Common myeloid progenitor, CD34-positive (primary cell): ENCODE measurements at regions not wholly inside any gene's neighbourhood (a gene's known extent, or its start where the extent isn't known, plus 50 kb on each side); places are given as distances from the start of the nearest gene placed in this dataset.
A peak's percentile ranks its signal among the peaks of the same experiment; 100 is the strongest.

Experiments used
- CTCF ChIA-PET: fragments of 350-600 bp; sonication (Branson Sonifier 250); formaldehyde crosslinking; loops from one replicate; lab custom pipeline; 2021; ENCODE audit warnings: antibody characterized with exemption; lab: Charles Lee
- POLR2A ChIA-PET: fragments of 350-600 bp; sonication (Branson Sonifier 250); formaldehyde crosslinking; loops from one replicate; lab custom pipeline; 2021; ENCODE audit warnings: antibody characterized with exemption; lab: Charles Lee
- DNase-seq, 3 donors: peaks; one replicate each; pipeline versions ENCODE4 v3.0.0 to v3.0.0-alpha.2; 2013
- H3K27ac ChIP-seq, 2 experiments: 1 replicate in 1 of 2; 2 replicates in 1 of 2; pipeline ENCODE4 v1.7.0; 2013; ENCODE audit warnings: inconsistent platforms in 2 of 2, low read length in 2 of 2, mild to moderate bottlenecking in 2 of 2, low read depth in 1 of 2, moderate library complexity in 1 of 2; ENCODE audit not compliant: severe bottlenecking in 2 of 2, insufficient read depth in 1 of 2, poor library complexity in 1 of 2
- H3K27me3 ChIP-seq, 5 experiments: replicated peaks in 2 of 5; 1 replicate in 3 of 5; 2 replicates in 2 of 5; pipeline versions ENCODE4 v1.6.1 to v1.7.0; 2013; ENCODE audit warnings: low read length in 4 of 5, mild to moderate bottlenecking in 2 of 5, moderate library complexity in 2 of 5, inconsistent platforms in 1 of 5; ENCODE audit not compliant: insufficient read depth in 5 of 5, control insufficient read depth in 4 of 5
- H3K36me3 ChIP-seq, 4 experiments: 1 replicate in 2 of 4; 2 replicates in 2 of 4; pipeline versions ENCODE4 v1.6.1 to v1.7.0; 2013; ENCODE audit warnings: low read length in 3 of 4, control low read depth in 1 of 4, mild to moderate bottlenecking in 1 of 4; ENCODE audit not compliant: control insufficient read depth in 4 of 4, insufficient read depth in 4 of 4
- H3K4me1 ChIP-seq, 4 experiments: 1 replicate in 3 of 4; 2 replicates in 1 of 4; pipeline versions ENCODE4 v1.6.1 to v1.7.1; 2013; ENCODE audit warnings: low read length in 3 of 4, mild to moderate bottlenecking in 3 of 4, control low read depth in 1 of 4, inconsistent platforms in 1 of 4, moderate library complexity in 1 of 4; ENCODE audit not compliant: control insufficient read depth in 4 of 4, insufficient read depth in 4 of 4; ENCODE audit errors: control extremely low read depth in 1 of 4
- H3K4me3 ChIP-seq, 7 experiments: 1 replicate in 4 of 7; 2 replicates in 3 of 7; pipeline versions ENCODE4 v1.5.1 to v1.7.0; 2013; ENCODE audit warnings: mild to moderate bottlenecking in 7 of 7, low read length in 6 of 7, moderate library complexity in 6 of 7, inconsistent platforms in 2 of 7, low read depth in 2 of 7, control low read depth in 1 of 7; ENCODE audit not compliant: insufficient read depth in 4 of 7, control insufficient read depth in 1 of 7; ENCODE audit errors: extremely low read depth in 1 of 7
- H3K9me3 ChIP-seq, 5 experiments: 1 replicate in 4 of 5; 2 replicates in 1 of 5; pipeline versions ENCODE4 v1.6.1 to v1.7.1; 2013; ENCODE audit warnings: low read length in 4 of 5, mild to moderate bottlenecking in 2 of 5, inconsistent platforms in 1 of 5, low read depth in 1 of 5, moderate library complexity in 1 of 5; ENCODE audit not compliant: control insufficient read depth in 4 of 5, insufficient read depth in 2 of 5; ENCODE audit errors: control extremely low read depth in 1 of 5
- WGBS: methylation state at CpG from one replicate; pipeline ENCODE4 v1.1.5; 2013; ENCODE audit not compliant: insufficient coverage; 5-methylcytosine and 5-hydroxymethylcytosine counted together

DNA sequence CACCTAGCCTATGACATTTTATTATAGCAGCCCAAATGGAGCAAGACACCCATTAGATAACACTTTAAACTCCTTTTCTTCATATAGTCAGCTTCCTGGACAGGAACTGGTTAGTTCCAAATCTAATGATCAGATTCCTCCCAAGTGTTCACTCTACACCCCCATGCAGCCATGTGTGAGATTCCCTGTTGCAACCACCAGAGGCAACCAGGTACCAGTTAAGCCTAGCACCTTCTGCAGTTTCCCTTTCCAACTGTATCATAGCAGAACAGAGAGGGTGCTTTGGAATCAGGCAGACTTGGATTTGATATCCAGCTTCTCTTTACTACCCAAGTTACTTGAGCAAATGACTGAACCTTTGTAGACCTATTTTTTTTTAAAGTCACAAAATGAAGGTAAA lies 296.6 kb upstream of the PCSK5 start:
- ChIA-PET CTCF (no interaction called here), POLR2A (no interaction called here)
- no peak for DNase-seq
- no peaks in the 10 kb centered on the region for H3K36me3 ChIP-seq
- H3K4me1 ChIP-seq, result peaks cover 0 to 3% (median 0%) of the 10 kb centered on the region in 4 experiments
- no peaks in the 10 kb centered on the region for H3K9me3 ChIP-seq
- H3K27ac ChIP-seq, result no peak overlapping the region
- H3K27me3 ChIP-seq, result no peaks in the 10 kb centered on the region
- no peak overlapping the region for H3K4me3 ChIP-seq

DNA sequence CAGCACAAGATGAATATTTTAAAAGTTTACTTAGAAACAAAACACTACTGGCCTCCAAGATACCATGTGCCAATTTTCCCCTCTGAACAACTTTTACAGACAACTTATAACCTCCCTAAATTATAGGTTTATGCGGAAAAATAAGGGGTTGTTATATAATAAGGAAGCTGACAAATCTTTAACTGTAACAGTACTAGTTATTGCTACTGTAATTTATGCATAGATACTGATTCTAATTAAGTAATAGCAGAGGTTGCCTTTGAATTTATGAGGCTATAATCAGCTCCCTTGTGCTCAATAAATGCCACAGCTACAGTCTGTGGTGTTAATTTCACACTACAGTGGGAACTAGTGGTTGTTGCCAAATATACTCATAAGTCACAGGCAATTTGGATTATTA lies 291.3 kb upstream of the PCSK5 start:
- no peaks in the 10 kb centered on the region for H3K27me3 ChIP-seq
- no peaks in the 10 kb centered on the region for H3K9me3 ChIP-seq
- peaks cover 0 to 4% (median 0%) of the 10 kb centered on the region in 4 experiments for H3K4me1 ChIP-seq
- no peak overlapping the region for H3K27ac ChIP-seq
- no peak overlapping the region for H3K4me3 ChIP-seq
- ChIA-PET POLR2A (no interaction called here), CTCF (interaction anchor here (1.4 to 2.5 kb wide), 2 partner anchors 255 to 256 kb away, joined by 4 to 7 read pairs; no protein-coding TSS in a partner anchor)
- DNase-seq, result no peak
- no CpG with 5 or more reads among the region's 1 CpG for WGBS
- no peaks in the 10 kb centered on the region for H3K36me3 ChIP-seq

- CTCF ChIA-PET, result interaction anchor here (0.6 to 2.5 kb wide), 2 partner anchors 14 to 254 kb away, joined by 3 to 7 read pairs; no protein-coding TSS in a partner anchor
- 93% methylated on average over 2 of the region's 2 CpGs for WGBS
Observed at GRCh38 chr9:75601280-75601679, 289.2 kb upstream of the PCSK5 start.

GRCh38 chr9:75602060-75602459 lies 288.4 kb upstream of the PCSK5 start:
- H3K4me1 ChIP-seq, result peaks cover 0 to 18% (median 6%) of the 10 kb centered on the region in 4 experiments
- no peaks in the 10 kb centered on the region for H3K9me3 ChIP-seq
- no peaks in the 10 kb centered on the region for H3K27me3 ChIP-seq
- DNase-seq, result no peak
- WGBS, result 94% methylated on average over 3 of the region's 4 CpGs
- ChIA-PET CTCF (no interaction called here), POLR2A (no interaction called here)
- H3K27ac ChIP-seq, result no peak overlapping the region
- H3K36me3 ChIP-seq, result no peaks in the 10 kb centered on the region
- no peak overlapping the region for H3K4me3 ChIP-seq

More at GRCh38 chr9:75601280-75601679, 289.2 kb upstream of the PCSK5 start:
- H3K36me3 ChIP-seq, result no peaks in the 10 kb centered on the region
- peak in 2 of 3 donors; percentile 6 to 9 for DNase-seq
- no peaks in the 10 kb centered on the region for H3K9me3 ChIP-seq
- H3K4me3 ChIP-seq, result no peak overlapping the region
- H3K4me1 ChIP-seq, result peaks cover 0 to 10% (median 4%) of the 10 kb centered on the region in 4 experiments
- H3K27ac ChIP-seq, result no peak overlapping the region
- POLR2A ChIA-PET, result no interaction called here
- no peaks in the 10 kb centered on the region for H3K27me3 ChIP-seq

DNA sequence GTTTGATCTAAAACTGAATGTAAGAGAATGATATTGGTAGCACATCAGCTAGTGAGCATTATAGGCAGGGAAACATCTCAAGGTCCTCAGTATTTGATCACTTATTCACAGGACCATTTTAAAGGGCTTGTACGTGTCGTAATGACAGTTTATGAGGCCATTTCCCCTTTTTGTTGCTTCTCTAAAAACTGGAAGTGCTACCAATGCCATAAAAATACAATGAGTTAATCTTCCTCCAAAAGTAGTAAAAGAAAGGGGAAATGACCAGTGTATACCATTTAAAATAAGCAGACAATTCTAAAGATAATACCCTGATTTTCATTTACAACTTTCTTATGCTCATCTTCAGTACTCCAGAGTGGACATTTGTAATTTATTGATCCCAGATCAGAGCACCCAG lies 285.8 kb upstream of the PCSK5 start:
- peak; percentile 10 to 80 (median 61) for DNase-seq
- ChIA-PET CTCF (interaction anchor here (0.8 to 1.2 kb wide), 2 partner anchors 12 to 249 kb away, joined by 3 to 4 read pairs; no protein-coding TSS in a partner anchor), POLR2A (no interaction called here)
- H3K36me3 ChIP-seq, result no peaks in the 10 kb centered on the region
- H3K27ac ChIP-seq, result no peak overlapping the region
- WGBS, result no CpG with 5 or more reads among the region's 2 CpGs
- H3K9me3 ChIP-seq, result no peaks in the 10 kb centered on the region
- peaks cover 0 to 29% (median 6%) of the 10 kb centered on the region in 4 experiments for H3K4me1 ChIP-seq
- no peak overlapping the region for H3K4me3 ChIP-seq
- no peaks in the 10 kb centered on the region for H3K27me3 ChIP-seq

- 0% methylated on average over 2 of the region's 2 CpGs for WGBS
- ChIA-PET CTCF (interaction anchor here (1.3 kb wide), 1 partner anchor 248 kb away, joined by 3 read pairs; no protein-coding TSS in a partner anchor), POLR2A (no interaction called here)
- H3K36me3 ChIP-seq, result no peaks in the 10 kb centered on the region
- H3K27me3 ChIP-seq, result no peaks in the 10 kb centered on the region
- peak; percentile 51 to 88 (median 72) for DNase-seq
- H3K27ac ChIP-seq, result no peak overlapping the region
- no peak overlapping the region for H3K4me3 ChIP-seq
- H3K4me1 ChIP-seq, result peaks cover 0 to 29% (median 6%) of the 10 kb centered on the region in 4 experiments
- no peaks in the 10 kb centered on the region for H3K9me3 ChIP-seq
Observed at GRCh38 chr9:75607521-75607920, 283.0 kb upstream of the PCSK5 start.

DNA sequence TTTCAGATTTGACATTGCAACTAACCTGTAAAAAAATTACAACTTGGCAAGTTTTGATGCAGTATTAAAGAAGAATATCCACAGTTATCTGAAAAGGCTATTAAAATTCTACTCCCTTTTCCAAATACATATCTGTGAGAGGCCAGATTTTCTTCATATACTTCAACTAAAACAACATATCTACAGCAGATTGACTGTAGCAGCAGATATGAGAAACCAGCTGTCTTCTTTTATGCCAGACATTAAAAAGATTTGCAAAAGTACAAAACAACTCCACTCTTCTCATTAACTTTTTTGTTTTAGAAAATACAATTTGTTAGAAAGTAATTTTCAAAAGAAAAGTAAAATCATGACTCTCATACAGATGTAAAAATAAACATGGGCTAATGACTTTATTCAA lies 281.1 kb upstream of the PCSK5 start:
- POLR2A ChIA-PET, result no interaction called here
- Histone ChIP-seq H3K36me3 (no peaks in the 10 kb centered on the region), H3K4me3 (no peak overlapping the region)

More for the DNA sequence above, 281.1 kb upstream of the PCSK5 start:
- CTCF ChIA-PET, result interaction anchor here (0.5 kb wide), 1 partner anchor 49 kb away, joined by 3 read pairs; no protein-coding TSS in a partner anchor
- no peak for DNase-seq
- no peaks in the 10 kb centered on the region for H3K27me3 ChIP-seq
- H3K9me3 ChIP-seq, result no peaks in the 10 kb centered on the region
- H3K4me1 ChIP-seq, result peaks cover 0 to 22% (median 5%) of the 10 kb centered on the region in 4 experiments
- H3K27ac ChIP-seq, result no peak overlapping the region
